ENCODE measurements at regions not wholly inside any gene's neighbourhood (a gene's known extent, or its start where the extent isn't known, plus 50 kb on each side); places are given as distances from the start of the nearest gene placed in this dataset.
"Not testable (repeated sequence)": the region's sequence is repeated elsewhere in the genome, so short reads cannot be mapped to it uniquely, and the experiment has no call there.

- H3K27ac Mint-ChIP-seq, result no peak overlapping the region
- no peak for DNase-seq (ENCODE audit: low spot score)
- H3K4me3 Mint-ChIP-seq, result no peak overlapping the region
- intact Hi-C loops (cut with micrococcal nuclease), result no loop called here
- no peaks in the 10 kb centered on the region for H3K9me3 Mint-ChIP-seq
- H3K36me3 Mint-ChIP-seq (ENCODE audit: low read depth), result no peaks in the 10 kb centered on the region
- no peaks in the 10 kb centered on the region for H3K4me1 Mint-ChIP-seq (ENCODE audit: low read depth)
- no peaks in the 10 kb centered on the region for H3K27me3 Mint-ChIP-seq (ENCODE audit: insufficient read depth)
Measured at GRCh38 chr17:5902181-5903140, 167.7 kb upstream of the WSCD1 start.

- intact Hi-C loops (cut with micrococcal nuclease), result no loop called here
- Mint-ChIP-seq H3K4me3 (no peak overlapping the region), H3K9me3 (no peaks in the 10 kb centered on the region), H3K27me3 (ENCODE audit: insufficient read depth) (no peaks in the 10 kb centered on the region), H3K36me3 (ENCODE audit: low read depth) (no peaks in the 10 kb centered on the region), H3K4me1 (ENCODE audit: low read depth) (no peaks in the 10 kb centered on the region), H3K27ac (no peak overlapping the region)
- DNase-seq (ENCODE audit: low spot score), result no peak
Measured at GRCh38 chr17:5911919-5912318, 158.3 kb upstream of the WSCD1 start.

GRCh38 chr17:5913032-5913531 is 157.1 kb upstream of the WSCD1 start:
- no peak for DNase-seq (ENCODE audit: low spot score)
- Mint-ChIP-seq H3K27me3 (ENCODE audit: insufficient read depth) (no peaks in the 10 kb centered on the region), H3K4me1 (ENCODE audit: low read depth) (no peaks in the 10 kb centered on the region), H3K9me3 (no peaks in the 10 kb centered on the region), H3K4me3 (no peak overlapping the region), H3K36me3 (ENCODE audit: low read depth) (no peaks in the 10 kb centered on the region), H3K27ac (no peak overlapping the region)
- intact Hi-C loops (cut with micrococcal nuclease), result no loop called here

GRCh38 chr17:5913641-5914040 is 156.5 kb upstream of the WSCD1 start:
- H3K27ac Mint-ChIP-seq, result no peak overlapping the region

GRCh38 chr17:5915337-5915736 is 154.8 kb upstream of the WSCD1 start:
- intact Hi-C loops (cut with micrococcal nuclease), result no loop called here
- no peaks in the 10 kb centered on the region for H3K4me1 Mint-ChIP-seq (ENCODE audit: low read depth)

More at GRCh38 chr17:5913641-5914040, 156.5 kb upstream of the WSCD1 start:
- intact Hi-C loops (cut with micrococcal nuclease), result no loop called here
- Mint-ChIP-seq H3K27me3 (ENCODE audit: insufficient read depth) (no peaks in the 10 kb centered on the region), H3K9me3 (no peaks in the 10 kb centered on the region), H3K4me3 (no peak overlapping the region), H3K36me3 (ENCODE audit: low read depth) (no peaks in the 10 kb centered on the region), H3K4me1 (ENCODE audit: low read depth) (no peaks in the 10 kb centered on the region)
- no peak for DNase-seq (ENCODE audit: low spot score)

GRCh38 chr17:5919089-5919488 is 151.1 kb upstream of the WSCD1 start:
- no peaks in the 10 kb centered on the region for H3K9me3 Mint-ChIP-seq
- no peak overlapping the region for H3K4me3 Mint-ChIP-seq
- intact Hi-C loops (cut with micrococcal nuclease), result no loop called here

More at GRCh38 chr17:5915337-5915736, 154.8 kb upstream of the WSCD1 start:
- no peak for DNase-seq (ENCODE audit: low spot score)
- no peaks in the 10 kb centered on the region for H3K36me3 Mint-ChIP-seq (ENCODE audit: low read depth)
- H3K4me3 Mint-ChIP-seq, result no peak overlapping the region
- H3K27ac Mint-ChIP-seq, result no peak overlapping the region
- H3K27me3 Mint-ChIP-seq (ENCODE audit: insufficient read depth), result no peaks in the 10 kb centered on the region
- H3K9me3 Mint-ChIP-seq, result no peaks in the 10 kb centered on the region

GRCh38 chr17:5921512-5922282 is 148.5 kb upstream of the WSCD1 start:
- Mint-ChIP-seq H3K4me1 (ENCODE audit: low read depth) (no peaks in the 10 kb centered on the region), H3K9me3 (no peaks in the 10 kb centered on the region), H3K27ac (no peak overlapping the region), H3K4me3 (no peak overlapping the region), H3K27me3 (ENCODE audit: insufficient read depth) (no peaks in the 10 kb centered on the region), H3K36me3 (ENCODE audit: low read depth) (no peaks in the 10 kb centered on the region)
- no peak for DNase-seq (ENCODE audit: low spot score)
- intact Hi-C loops (cut with micrococcal nuclease), result no loop called here

More at GRCh38 chr17:5919089-5919488, 151.1 kb upstream of the WSCD1 start:
- Mint-ChIP-seq H3K27ac (no peak overlapping the region), H3K4me1 (ENCODE audit: low read depth) (no peaks in the 10 kb centered on the region), H3K27me3 (ENCODE audit: insufficient read depth) (no peaks in the 10 kb centered on the region), H3K36me3 (ENCODE audit: low read depth) (no peaks in the 10 kb centered on the region)
- DNase-seq (ENCODE audit: low spot score), result no peak

- Mint-ChIP-seq H3K27me3 (ENCODE audit: insufficient read depth) (no peaks in the 10 kb centered on the region), H3K4me1 (ENCODE audit: low read depth) (no peaks in the 10 kb centered on the region), H3K36me3 (ENCODE audit: low read depth) (no peaks in the 10 kb centered on the region), H3K27ac (no peak overlapping the region), H3K9me3 (no peaks in the 10 kb centered on the region), H3K4me3 (no peak overlapping the region)
- no peak for DNase-seq (ENCODE audit: low spot score)
- intact Hi-C loops (cut with micrococcal nuclease), result no loop called here
Measured at GRCh38 chr17:5922476-5922875, 147.7 kb upstream of the WSCD1 start.

- intact Hi-C loops (cut with micrococcal nuclease), result no loop called here
- Mint-ChIP-seq H3K27me3 (ENCODE audit: insufficient read depth) (no peaks in the 10 kb centered on the region), H3K9me3 (peaks cover 9% of the 10 kb centered on the region), H3K27ac (no peak overlapping the region), H3K4me3 (no peak overlapping the region), H3K4me1 (ENCODE audit: low read depth) (no peaks in the 10 kb centered on the region), H3K36me3 (ENCODE audit: low read depth) (no peaks in the 10 kb centered on the region)
- DNase-seq (ENCODE audit: low spot score), result no peak
Measured at GRCh38 chr17:5929721-5930120, 140.5 kb upstream of the WSCD1 start.

GRCh38 chr17:5930555-5930954 is 139.6 kb upstream of the WSCD1 start:
- H3K4me1 Mint-ChIP-seq (ENCODE audit: low read depth); H3K9me3 Mint-ChIP-seq; intact Hi-C loops (cut with micrococcal nuclease); H3K27ac Mint-ChIP-seq; H3K27me3 Mint-ChIP-seq (ENCODE audit: insufficient read depth); H3K4me3 Mint-ChIP-seq; H3K36me3 Mint-ChIP-seq (ENCODE audit: low read depth); DNase-seq (ENCODE audit: low spot score): not testable (repeated sequence)

GRCh38 chr17:5931616-5932015 is 138.6 kb upstream of the WSCD1 start:
- DNase-seq (ENCODE audit: low spot score), result no peak
- Mint-ChIP-seq H3K27ac (no peak overlapping the region), H3K36me3 (ENCODE audit: low read depth) (no peaks in the 10 kb centered on the region), H3K4me1 (ENCODE audit: low read depth) (no peaks in the 10 kb centered on the region), H3K9me3 (peaks cover 9% of the 10 kb centered on the region), H3K27me3 (ENCODE audit: insufficient read depth) (no peaks in the 10 kb centered on the region), H3K4me3 (no peak overlapping the region)
- intact Hi-C loops (cut with micrococcal nuclease), result no loop called here

GRCh38 chr17:5933430-5933829 is 136.7 kb upstream of the WSCD1 start:
- H3K9me3 Mint-ChIP-seq, result peaks cover 9% of the 10 kb centered on the region
- H3K27me3 Mint-ChIP-seq (ENCODE audit: insufficient read depth), result no peaks in the 10 kb centered on the region
- H3K36me3 Mint-ChIP-seq (ENCODE audit: low read depth), result no peaks in the 10 kb centered on the region
- H3K27ac Mint-ChIP-seq, result no peak overlapping the region
- H3K4me1 Mint-ChIP-seq (ENCODE audit: low read depth), result no peaks in the 10 kb centered on the region
- intact Hi-C loops (cut with micrococcal nuclease), result no loop called here
- H3K4me3 Mint-ChIP-seq, result no peak overlapping the region
- no peak for DNase-seq (ENCODE audit: low spot score)

GRCh38 chr17:5941258-5941657 is 128.9 kb upstream of the WSCD1 start:
- DNase-seq (ENCODE audit: low spot score), result no peak
- H3K36me3 Mint-ChIP-seq (ENCODE audit: low read depth), result no peaks in the 10 kb centered on the region
- H3K27ac Mint-ChIP-seq, result peak overlapping the region; percentile 35
- intact Hi-C loops (cut with micrococcal nuclease), result no loop called here
- H3K4me3 Mint-ChIP-seq, result no peak overlapping the region
- H3K9me3 Mint-ChIP-seq, result no peaks in the 10 kb centered on the region
- H3K27me3 Mint-ChIP-seq (ENCODE audit: insufficient read depth), result peaks cover 5% of the 10 kb centered on the region
- H3K4me1 Mint-ChIP-seq (ENCODE audit: low read depth), result no peaks in the 10 kb centered on the region
